Panc1 (cell line): ENCODE measurements at regions not wholly inside any gene's neighbourhood (a gene's known extent, or its start where the extent isn't known, plus 50 kb on each side); places are given as distances from the start of the nearest gene placed in this dataset.

Source experiments
- ATAC-seq: fragments of 200-7000 bp; cut with Tn5 transposase; 2 replicates; pipeline ENCODE4 v1.9.1; 2020; ENCODE audit warnings: mild to moderate bottlenecking, moderate library complexity
- BruUV-seq: library from RNA; stranded (reverse); fragments of 400-500 nt; replicated peaks from 2 replicates; lab custom pipeline; 2021; lab: Mats Ljungman, UMichigan
- CTCF ChIA-PET: fragments of 300-600 bp; sonication (Branson Sonifier 250); formaldehyde crosslinking; loops from one replicate; lab custom pipeline; 2022; ENCODE audit warnings: antibody characterized with exemption; lab: Charles Lee
- POLR2A ChIA-PET: fragments of 300-600 bp; sonication (Branson Sonifier 250); formaldehyde crosslinking; loops from one replicate; lab custom pipeline; 2022; ENCODE audit warnings: antibody characterized with exemption; lab: Charles Lee
- DNase-seq: peaks from one replicate; pipeline ENCODE4 v3.0.0-alpha.2; 2010; ENCODE audit warnings: low read depth, low spot score
- H3K27ac ChIP-seq: 2 replicates; pipeline ENCODE4 v1.5.1; 2011; ENCODE audit warnings: mild to moderate bottlenecking, low read length, inconsistent platforms
- H3K27me3 ChIP-seq: fragments of 200-500 bp; sonication (Bioruptor generic); 2 replicates; pipeline ENCODE4 v1.6.0; 2014; ENCODE audit warnings: low read length, inconsistent platforms; ENCODE audit not compliant: control insufficient read depth, insufficient read depth
- H3K36me3 ChIP-seq: fragments of 200-500 bp; sonication (Bioruptor generic); 2 replicates; pipeline ENCODE4 v1.5.1; 2014; ENCODE audit warnings: inconsistent platforms, mild to moderate bottlenecking, low read length, moderate library complexity; ENCODE audit not compliant: control insufficient read depth, insufficient read depth
- H3K4me1 ChIP-seq: 2 replicates; pipeline ENCODE4 v1.5.1; 2011; ENCODE audit warnings: inconsistent platforms, mild to moderate bottlenecking, low read length, moderate library complexity; ENCODE audit not compliant: control insufficient read depth, insufficient read depth
- H3K4me3 ChIP-seq, 2 experiments: 2 replicates each; pipeline ENCODE4 v1.5.1; 2011 to 2012; ENCODE audit warnings: low read depth in 2 of 2, low read length in 2 of 2, mild to moderate bottlenecking in 2 of 2, inconsistent platforms in 1 of 2, moderate library complexity in 1 of 2
- H3K9me3 ChIP-seq: fragments of 200-500 bp; sonication (Bioruptor generic); 2 replicates; pipeline ENCODE4 v1.5.1; 2014; ENCODE audit warnings: low read depth, mild to moderate bottlenecking, inconsistent platforms, low read length, moderate library complexity; ENCODE audit not compliant: control insufficient read depth, insufficient read depth
- CTCF ChIP-seq: fragments of 450-650 bp; IDR thresholded peaks from 2 replicates; pipeline ENCODE4 v1.5.1; 2017; ENCODE audit warnings: mild to moderate bottlenecking
- POLR2AphosphoS5 ChIP-seq: IDR thresholded peaks from 2 replicates; pipeline ENCODE4 v1.6.1; 2012; ENCODE audit warnings: mild to moderate bottlenecking, low read depth, low read length, moderate library complexity
- SIN3A ChIP-seq: IDR thresholded peaks from 2 replicates; pipeline ENCODE4 v1.6.1; 2012; ENCODE audit warnings: low read depth, mild to moderate bottlenecking, low read length, moderate library complexity, borderline replicate concordance; ENCODE audit not compliant: insufficient read depth
- TCF7L2 ChIP-seq: IDR thresholded peaks from 2 replicates; pipeline ENCODE4 v1.6.1; 2011; ENCODE audit warnings: mild to moderate bottlenecking, low read depth, low read length, inconsistent platforms
- in situ Hi-C: cut with HindIII; loops from 2 replicates; pipeline ENCODE4 v1.10.0; 2016; ENCODE audit warnings: low sequenced_read_pairs, low pct_unique_long_range_greater_than_20kb
- intact Hi-C: fragments of 100-400 bp; cut with micrococcal nuclease; formaldehyde crosslinking; loops from one replicate; pipeline ENCODE4 v1.10.0; 2022; ENCODE audit not compliant: unreplicated experiment
- TF ChIP-seq, protein P1 (sequence below), 2 experiments: IDR thresholded peaks; 2 replicates each; pipeline ENCODE4 v1.6.1; 2011 to 2012; ENCODE audit warnings: low read depth in 2 of 2, control low read depth in 1 of 2, low read length in 1 of 2, mild to moderate bottlenecking in 1 of 2, moderate library complexity in 1 of 2; ENCODE audit not compliant: insufficient read depth in 1 of 2

- ChIA-PET POLR2A (no interaction called here), CTCF (no interaction called here)
- TF ChIP-seq SIN3A (no peak), TCF7L2 (no peak), CTCF (no peak), POLR2AphosphoS5 (no peak)
- TF ChIP-seq, protein P1, sequence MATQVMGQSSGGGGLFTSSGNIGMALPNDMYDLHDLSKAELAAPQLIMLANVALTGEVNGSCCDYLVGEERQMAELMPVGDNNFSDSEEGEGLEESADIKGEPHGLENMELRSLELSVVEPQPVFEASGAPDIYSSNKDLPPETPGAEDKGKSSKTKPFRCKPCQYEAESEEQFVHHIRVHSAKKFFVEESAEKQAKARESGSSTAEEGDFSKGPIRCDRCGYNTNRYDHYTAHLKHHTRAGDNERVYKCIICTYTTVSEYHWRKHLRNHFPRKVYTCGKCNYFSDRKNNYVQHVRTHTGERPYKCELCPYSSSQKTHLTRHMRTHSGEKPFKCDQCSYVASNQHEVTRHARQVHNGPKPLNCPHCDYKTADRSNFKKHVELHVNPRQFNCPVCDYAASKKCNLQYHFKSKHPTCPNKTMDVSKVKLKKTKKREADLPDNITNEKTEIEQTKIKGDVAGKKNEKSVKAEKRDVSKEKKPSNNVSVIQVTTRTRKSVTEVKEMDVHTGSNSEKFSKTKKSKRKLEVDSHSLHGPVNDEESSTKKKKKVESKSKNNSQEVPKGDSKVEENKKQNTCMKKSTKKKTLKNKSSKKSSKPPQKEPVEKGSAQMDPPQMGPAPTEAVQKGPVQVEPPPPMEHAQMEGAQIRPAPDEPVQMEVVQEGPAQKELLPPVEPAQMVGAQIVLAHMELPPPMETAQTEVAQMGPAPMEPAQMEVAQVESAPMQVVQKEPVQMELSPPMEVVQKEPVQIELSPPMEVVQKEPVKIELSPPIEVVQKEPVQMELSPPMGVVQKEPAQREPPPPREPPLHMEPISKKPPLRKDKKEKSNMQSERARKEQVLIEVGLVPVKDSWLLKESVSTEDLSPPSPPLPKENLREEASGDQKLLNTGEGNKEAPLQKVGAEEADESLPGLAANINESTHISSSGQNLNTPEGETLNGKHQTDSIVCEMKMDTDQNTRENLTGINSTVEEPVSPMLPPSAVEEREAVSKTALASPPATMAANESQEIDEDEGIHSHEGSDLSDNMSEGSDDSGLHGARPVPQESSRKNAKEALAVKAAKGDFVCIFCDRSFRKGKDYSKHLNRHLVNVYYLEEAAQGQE (IDR thresholded peaks at IDR 0.05; ENCODE audit: insufficient read depth in 1 of 2, low read depth in 2 of 2, low read length in 1 of 2), result no peak
- Histone ChIP-seq H3K9me3 (no peaks in the 10 kb centered on the region), H3K27me3 (no peaks in the 10 kb centered on the region), H3K36me3 (no peaks in the 10 kb centered on the region), H3K4me1 (no peaks in the 10 kb centered on the region), H3K4me3 (no peak overlapping the region), H3K27ac (no peak overlapping the region)
- in situ Hi-C loops (no loop called here), intact Hi-C loops (no loop called here)
- DNase-seq (no peak), ATAC-seq (no peak)
- no TSS peak for BruUV-seq
Measured at GRCh38 chr12:19048943-19049342, 80.6 kb upstream of the PLEKHA5 start.

DNA sequence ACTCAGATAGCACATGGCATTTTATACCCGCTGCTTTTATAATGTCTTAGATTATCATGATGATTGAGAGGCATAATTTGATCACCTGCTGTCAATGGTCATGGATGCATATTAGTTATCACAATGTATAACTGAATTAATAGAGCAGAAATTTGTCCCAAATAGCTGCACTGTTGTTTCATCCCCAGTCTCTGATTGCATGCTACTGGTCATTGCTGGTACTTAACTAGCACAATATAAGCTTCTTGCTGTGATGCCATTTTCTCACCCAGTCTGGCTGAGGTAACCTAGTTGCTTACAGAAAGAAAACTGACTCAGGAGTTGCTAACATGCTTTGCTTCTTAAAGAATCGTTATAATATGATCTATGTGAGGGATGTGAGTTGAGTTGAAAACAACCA, 76.8 kb upstream of the PLEKHA5 start:
- ChIA-PET CTCF (no interaction called here), POLR2A (no interaction called here)
- TF ChIP-seq CTCF (no peak), POLR2AphosphoS5 (no peak), TCF7L2 (no peak), SIN3A (no peak)
- TF ChIP-seq, protein P1 (IDR thresholded peaks at IDR 0.05; ENCODE audit: insufficient read depth in 1 of 2, low read depth in 2 of 2, low read length in 1 of 2), result no peak
- Histone ChIP-seq H3K4me3 (no peak overlapping the region), H3K9me3 (no peaks in the 10 kb centered on the region), H3K4me1 (no peaks in the 10 kb centered on the region), H3K36me3 (no peaks in the 10 kb centered on the region), H3K27ac (no peak overlapping the region), H3K27me3 (no peaks in the 10 kb centered on the region)
- no TSS peak for BruUV-seq
- in situ Hi-C loops, result no loop called here
- DNase-seq (no peak), ATAC-seq (no peak)
- intact Hi-C loops, result no loop called here
